Esophagus muscularis mucosa (tissue), 2 donors: ENCODE measurements at regions not wholly inside any gene's neighbourhood (a gene's known extent, or its start where the extent isn't known, plus 50 kb on each side); places are given as distances from the start of the nearest gene placed in this dataset.

Source experiments
- POLR2A ChIP-seq: fragments of 450-650 bp; IDR thresholded peaks from one replicate; pipeline ENCODE4 v1.6.1; 2017; ENCODE audit warnings: antibody characterized with exemption, moderate library complexity, mild to moderate bottlenecking, low read depth
- POLR2AphosphoS5 ChIP-seq, 2 donors: sonication (generic); formaldehyde crosslinking; IDR thresholded peaks; one replicate each; pipeline ENCODE4 v1.6.1; 2017; ENCODE audit warnings: antibody characterized with exemption in 2 of 2

- TF ChIP-seq POLR2A (no peak), POLR2AphosphoS5 (IDR thresholded peaks at IDR 0.05) (no peak)
These were observed 666.2 kb downstream of the SLITRK6 start for GRCh38 chr13:85132986-85133385.
